DOHH2 (cell line): ENCODE measurements at regions not wholly inside any gene's neighbourhood (a gene's known extent, or its start where the extent isn't known, plus 50 kb on each side); places are given as distances from the start of the nearest gene placed in this dataset.
"Not testable (repeated sequence)": the region's sequence is repeated elsewhere in the genome, so short reads cannot be mapped to it uniquely, and the experiment has no call there.

Source experiments
- H3F3A ChIP-seq: fragments of 200-600 bp; sonication (generic), shearing (Covaris generic); 2 replicates; pipeline ENCODE4 v1.6.0; 2016; ENCODE audit warnings: antibody characterized with exemption, mild to moderate bottlenecking; ENCODE audit not compliant: control insufficient read depth, insufficient read depth
- H3K27ac ChIP-seq: fragments of 200-600 bp; sonication (generic); 2 replicates; pipeline ENCODE4 v1.5.1; 2014; ENCODE audit warnings: low read depth, mild to moderate bottlenecking, low read length, moderate library complexity
- H3K27me3 ChIP-seq: fragments of 200-600 bp; sonication (generic); 2 replicates; pipeline ENCODE4 v1.6.1; 2014; ENCODE audit warnings: mild to moderate bottlenecking, low read length, mixed read lengths; ENCODE audit not compliant: control insufficient read depth
- H3K36me3 ChIP-seq: fragments of 200-600 bp; sonication (generic); 2 replicates; pipeline ENCODE4 v1.6.1; 2014; ENCODE audit warnings: mild to moderate bottlenecking, low read length, moderate library complexity, mixed read lengths; ENCODE audit not compliant: control insufficient read depth
- H3K4me1 ChIP-seq: fragments of 200-600 bp; sonication (generic); 2 replicates; pipeline ENCODE4 v1.6.1; 2014; ENCODE audit warnings: mild to moderate bottlenecking, low read length, mixed read lengths; ENCODE audit not compliant: control insufficient read depth
- H3K4me2 ChIP-seq: fragments of 200-600 bp; sonication (generic); 2 replicates; pipeline ENCODE4 v1.6.0; 2014; ENCODE audit warnings: mild to moderate bottlenecking, low read length, moderate library complexity
- H3K4me3 ChIP-seq: fragments of 200-600 bp; sonication (generic); 2 replicates; pipeline ENCODE4 v1.5.1; 2014; ENCODE audit warnings: mild to moderate bottlenecking, low read length, mixed read lengths
- H3K79me2 ChIP-seq: fragments of 200-600 bp; sonication (generic); 2 replicates; pipeline ENCODE4 v1.6.1; 2014; ENCODE audit warnings: mild to moderate bottlenecking, low read length, mixed read lengths; ENCODE audit not compliant: control insufficient read depth
- H3K9me2 ChIP-seq: fragments of 200-600 bp; sonication (generic); replicated peaks from 2 replicates; pipeline ENCODE4 v1.6.1; 2014; ENCODE audit warnings: mild to moderate bottlenecking, low read length, mixed read lengths; ENCODE audit not compliant: control insufficient read depth
- H3K9me3 ChIP-seq: fragments of 200-600 bp; sonication (generic); 2 replicates; pipeline ENCODE4 v1.6.1; 2014; ENCODE audit warnings: antibody characterized with exemption, low read length, mixed read lengths; ENCODE audit not compliant: control insufficient read depth, insufficient read depth
- H4K20me1 ChIP-seq: fragments of 200-600 bp; sonication (generic); 2 replicates; pipeline ENCODE4 v1.6.0; 2014; ENCODE audit warnings: low read depth, mild to moderate bottlenecking, antibody characterized with exemption, low read length, moderate library complexity; ENCODE audit not compliant: control insufficient read depth, insufficient read depth
- EZH2phosphoT487 ChIP-seq: fragments of 200-600 bp; sonication (generic); IDR thresholded peaks from 2 replicates; pipeline ENCODE4 v1.6.1; 2017; ENCODE audit warnings: borderline replicate concordance, mild to moderate bottlenecking, antibody characterized with exemption, low read length, moderate library complexity, mixed read lengths
- TF ChIP-seq, protein P1 (sequence below): fragments of 200-600 bp; sonication (generic); IDR thresholded peaks from one replicate; pipeline ENCODE4 v1.5.1; 2014; ENCODE audit warnings: antibody characterized with exemption, mild to moderate bottlenecking, low read depth, low read length; ENCODE audit not compliant: poor library complexity, severe bottlenecking

DNA sequence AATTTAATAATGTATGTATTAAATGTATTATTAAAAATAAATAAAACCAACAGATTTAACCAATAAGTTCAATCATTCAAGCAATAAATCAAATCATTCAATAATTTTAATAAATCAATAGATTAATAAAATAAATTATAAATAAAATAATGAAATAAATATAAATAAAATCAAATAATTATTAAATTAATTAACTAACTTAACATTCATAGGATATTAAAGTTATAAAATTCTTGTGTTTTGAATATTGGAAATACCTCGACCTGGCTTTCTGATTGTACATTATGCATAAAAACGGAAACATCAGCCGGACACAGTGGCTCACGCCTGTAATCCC, 182.2 kb downstream of the BANP start:
- Histone ChIP-seq H3K9me3 (no peaks in the 10 kb centered on the region), H3K27ac (no peak overlapping the region), H3F3A (no peaks in the 10 kb centered on the region), H3K4me3 (no peak overlapping the region), H3K79me2 (no peaks in the 10 kb centered on the region), H3K36me3 (no peaks in the 10 kb centered on the region), H3K4me1 (no peaks in the 10 kb centered on the region), H3K27me3 (no peaks in the 10 kb centered on the region), H4K20me1 (no peaks in the 10 kb centered on the region), H3K4me2 (no peak overlapping the region), H3K9me2 (no peaks in the 10 kb centered on the region)
- no peak for TF ChIP-seq EZH2phosphoT487
- TF ChIP-seq, protein P1, sequence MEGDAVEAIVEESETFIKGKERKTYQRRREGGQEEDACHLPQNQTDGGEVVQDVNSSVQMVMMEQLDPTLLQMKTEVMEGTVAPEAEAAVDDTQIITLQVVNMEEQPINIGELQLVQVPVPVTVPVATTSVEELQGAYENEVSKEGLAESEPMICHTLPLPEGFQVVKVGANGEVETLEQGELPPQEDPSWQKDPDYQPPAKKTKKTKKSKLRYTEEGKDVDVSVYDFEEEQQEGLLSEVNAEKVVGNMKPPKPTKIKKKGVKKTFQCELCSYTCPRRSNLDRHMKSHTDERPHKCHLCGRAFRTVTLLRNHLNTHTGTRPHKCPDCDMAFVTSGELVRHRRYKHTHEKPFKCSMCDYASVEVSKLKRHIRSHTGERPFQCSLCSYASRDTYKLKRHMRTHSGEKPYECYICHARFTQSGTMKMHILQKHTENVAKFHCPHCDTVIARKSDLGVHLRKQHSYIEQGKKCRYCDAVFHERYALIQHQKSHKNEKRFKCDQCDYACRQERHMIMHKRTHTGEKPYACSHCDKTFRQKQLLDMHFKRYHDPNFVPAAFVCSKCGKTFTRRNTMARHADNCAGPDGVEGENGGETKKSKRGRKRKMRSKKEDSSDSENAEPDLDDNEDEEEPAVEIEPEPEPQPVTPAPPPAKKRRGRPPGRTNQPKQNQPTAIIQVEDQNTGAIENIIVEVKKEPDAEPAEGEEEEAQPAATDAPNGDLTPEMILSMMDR = no peak

GRCh38 chr16:88134172-88134898, 183.1 kb downstream of the BANP start:
- H3K27ac ChIP-seq, H3K79me2 ChIP-seq, H3K27me3 ChIP-seq, H3K9me3 ChIP-seq, H3K9me2 ChIP-seq, H3K4me1 ChIP-seq, H3K4me3 ChIP-seq, H4K20me1 ChIP-seq, H3K4me2 ChIP-seq, H3F3A ChIP-seq, H3K36me3 ChIP-seq: not testable (repeated sequence)

DNA sequence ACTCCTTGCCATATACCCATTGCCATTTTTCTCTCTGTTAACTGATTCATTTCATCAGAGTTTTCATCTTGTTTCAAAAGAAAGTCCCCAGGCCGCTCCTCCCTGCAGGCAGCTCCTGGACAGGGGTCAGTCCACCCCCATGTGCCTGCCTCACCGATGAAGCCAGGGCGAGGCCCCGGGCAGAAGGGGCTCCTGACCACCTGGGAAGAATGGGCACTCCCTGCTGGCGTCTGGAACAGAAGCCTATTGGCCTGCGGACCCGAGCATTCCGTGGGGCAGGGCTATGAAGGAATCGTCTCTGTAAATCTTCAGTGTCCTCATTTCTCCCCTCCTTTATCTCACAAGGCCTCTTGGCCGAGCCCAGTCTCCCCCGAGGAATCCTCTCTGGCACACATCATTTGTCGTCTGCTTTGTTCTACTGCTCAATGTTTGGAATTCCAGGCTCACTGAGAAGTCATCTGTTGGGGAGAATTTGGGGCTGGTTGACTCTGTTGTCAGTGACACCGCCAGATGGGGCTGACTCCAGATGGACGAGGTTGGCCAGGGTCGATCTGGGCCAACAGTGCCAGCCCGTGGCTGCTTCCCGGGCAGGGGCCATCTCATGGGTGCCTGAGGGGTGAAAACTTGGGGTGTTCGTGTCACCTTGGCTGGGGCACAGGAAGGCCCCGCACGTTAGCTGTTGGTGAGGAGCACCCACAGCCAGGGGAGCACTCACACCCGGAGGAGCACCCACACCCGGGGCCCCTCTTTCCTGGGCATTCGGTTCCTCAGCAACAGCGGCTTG, 183.9 kb downstream of the BANP start:
- H3K27ac ChIP-seq, H3K4me1 ChIP-seq, H3K4me2 ChIP-seq, H3K9me2 ChIP-seq, H3K79me2 ChIP-seq, H3F3A ChIP-seq, H4K20me1 ChIP-seq, H3K9me3 ChIP-seq, H3K4me3 ChIP-seq, H3K36me3 ChIP-seq, H3K27me3 ChIP-seq: not testable (repeated sequence)

DNA sequence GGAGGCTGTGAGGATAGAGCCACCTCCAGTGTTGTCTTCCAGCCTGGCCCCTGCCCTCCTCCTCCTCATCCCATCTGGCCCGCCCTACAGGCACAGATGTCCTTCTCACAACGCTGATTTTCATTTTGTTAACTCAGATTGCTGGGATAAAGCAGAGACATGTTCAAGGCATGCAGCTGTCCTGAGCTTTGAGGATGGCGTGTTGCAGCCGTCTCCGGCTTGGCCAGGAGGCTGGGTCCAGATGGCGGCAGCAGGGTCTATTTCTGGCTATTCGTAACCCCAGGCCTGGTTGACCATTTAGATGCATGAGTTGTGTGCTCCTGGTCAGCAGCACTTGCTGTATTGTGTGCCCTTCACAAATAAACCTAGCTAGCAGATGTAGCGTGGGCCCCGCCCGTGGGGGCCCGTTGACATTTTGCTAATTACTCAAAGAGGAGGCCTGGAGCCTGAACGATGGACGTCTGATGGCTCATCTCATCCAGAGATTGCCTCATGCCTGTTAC, 185.0 kb downstream of the BANP start:
- H3F3A ChIP-seq, H3K36me3 ChIP-seq: not testable (repeated sequence)

GRCh38 chr16:88136939-88137338, 185.7 kb downstream of the BANP start:
- not testable (repeated sequence) for H3K9me2 ChIP-seq, H3K27ac ChIP-seq, H3F3A ChIP-seq, H4K20me1 ChIP-seq, H3K4me3 ChIP-seq, H3K36me3 ChIP-seq, H3K9me3 ChIP-seq, H3K4me2 ChIP-seq, H3K27me3 ChIP-seq, H3K79me2 ChIP-seq, H3K4me1 ChIP-seq

More for the DNA sequence above, 185.0 kb downstream of the BANP start:
- not testable (repeated sequence) for H3K27me3 ChIP-seq, H3K9me3 ChIP-seq, H3K4me3 ChIP-seq, H3K79me2 ChIP-seq, H3K4me1 ChIP-seq, H4K20me1 ChIP-seq, H3K9me2 ChIP-seq, H3K4me2 ChIP-seq, H3K27ac ChIP-seq

DNA sequence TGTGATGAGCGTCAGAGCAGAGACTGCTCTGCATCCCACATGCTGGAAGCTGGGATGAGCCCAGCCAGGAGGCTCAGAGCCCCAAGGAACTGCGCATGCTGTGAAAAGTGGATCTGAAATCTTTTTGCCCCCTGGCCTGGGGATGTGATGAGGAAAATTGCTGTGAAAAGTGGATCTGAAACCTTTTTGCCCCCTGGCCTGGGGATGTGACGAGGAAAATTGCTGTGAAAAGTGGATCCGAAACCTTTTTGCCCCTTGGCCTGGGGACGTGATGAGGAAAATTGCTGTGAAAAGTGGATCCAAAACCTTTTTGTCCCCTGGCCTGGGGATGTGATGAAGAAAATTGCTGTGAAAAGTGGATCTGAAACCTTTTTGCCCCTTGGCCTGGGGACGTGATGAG, 187.9 kb downstream of the BANP start:
- H3K36me3 ChIP-seq, H3K27me3 ChIP-seq, H4K20me1 ChIP-seq, H3K9me2 ChIP-seq, H3K27ac ChIP-seq, H3K4me2 ChIP-seq, H3K4me3 ChIP-seq, H3K4me1 ChIP-seq, H3F3A ChIP-seq, H3K9me3 ChIP-seq, H3K79me2 ChIP-seq: not testable (repeated sequence)

- H3K4me2 ChIP-seq, H3K9me3 ChIP-seq, H3K9me2 ChIP-seq, H4K20me1 ChIP-seq, H3K79me2 ChIP-seq, H3K36me3 ChIP-seq, H3K4me3 ChIP-seq, H3K27ac ChIP-seq, H3K27me3 ChIP-seq, H3K4me1 ChIP-seq, H3F3A ChIP-seq: not testable (repeated sequence)
Observed at GRCh38 chr16:88140195-88140594, 189.0 kb downstream of the BANP start.
